ENCODE measurements at regions not wholly inside any gene's neighbourhood (a gene's known extent, or its start where the extent isn't known, plus 50 kb on each side); places are given as distances from the start of the nearest gene placed in this dataset.
A peak's percentile ranks its signal among the peaks of the same experiment; 100 is the strongest.

- intact Hi-C loops (cut with micrococcal nuclease) = loop anchor here (1.0 to 10.0 kb wide), 4 partner anchors 786 to 1671 kb away; no protein-coding TSS in a partner anchor
- H3K79me2 ChIP-seq (ENCODE audit: insufficient read depth, low read length) = no peaks in the 10 kb centered on the region
- no peaks in the 10 kb centered on the region for H3K9me2 ChIP-seq (ENCODE audit: insufficient read depth)
- no peaks in the 10 kb centered on the region for H4K20me1 ChIP-seq (ENCODE audit: insufficient read depth)
- POLR2A ChIA-PET = no interaction called here
- RAD21 ChIA-PET (ENCODE audit: low non-redundant PET in 1 of 2, low total read pairs in 2 of 2, uncharacterized antibody in 2 of 2, unreplicated experiment in 2 of 2) = interaction anchor here in 1 of 2 experiments (1.4 kb wide), 1 partner anchor 1447 kb away, joined by 4 read pairs; no protein-coding TSS in a partner anchor
- no peaks in the 10 kb centered on the region for H3K9me3 ChIP-seq (ENCODE audit: control insufficient read depth in 1 of 2, insufficient read depth in 1 of 2, low read depth in 1 of 2, low read length in 2 of 2)
- DNase-seq (ENCODE audit: low read depth, low spot score) (peak; percentile 32), ATAC-seq (peak; percentile 84)
- no peak for TF ChIP-seq CEBPB (IDR thresholded peaks at IDR 0.05; ENCODE audit: low read depth)
- peak; percentile 47 to 95 (median 90); a peak in 5 of 6 replicates for TF ChIP-seq CTCF (IDR thresholded peaks at IDR 0.05 in 2 of 3, conservative IDR thresholded peaks at IDR 0.05 in 1 of 3; ENCODE audit: borderline replicate concordance in 1 of 3, insufficient read depth in 1 of 3, low read depth in 2 of 3, low read length in 2 of 3)
- TF ChIP-seq RAD21 (IDR thresholded peaks at IDR 0.05; ENCODE audit: low read depth) = peak; percentile 75
- no peak overlapping the region for H3K27ac ChIP-seq (ENCODE audit: low read depth, low read length)
- H3K36me3 ChIP-seq (ENCODE audit: control insufficient read depth in 1 of 2, insufficient read depth in 2 of 2, low read length in 2 of 2) = no peaks in the 10 kb centered on the region
- no peak overlapping the region for H3K4me3 ChIP-seq (replicated peaks in 1 of 2; ENCODE audit: low read depth in 1 of 2, low read length in 2 of 2)
- H3K9ac ChIP-seq (ENCODE audit: low read length) = no peak overlapping the region
- CTCF ChIA-PET = interaction anchor here (0.6 to 2.6 kb wide), 8 partner anchors 9 to 1670 kb away, joined by 3 to 17 read pairs (median 3); no protein-coding TSS in a partner anchor
- BruUV-seq (replicated peaks) = no TSS peak
- H2AFZ ChIP-seq (ENCODE audit: low read depth, low read length, poor library complexity, severe bottlenecking) = peak overlapping the region; percentile 42
- peaks cover 4% of the 10 kb centered on the region; the same call in 1 of the 2 replicates for H3K27me3 ChIP-seq (ENCODE audit: insufficient read depth, low read length)
- H3K4me1 ChIP-seq (ENCODE audit: control insufficient read depth in 1 of 2, insufficient read depth in 2 of 2, low read length in 2 of 2) = no peaks in the 10 kb centered on the region
- H3K4me2 ChIP-seq (ENCODE audit: low read length) = no peak overlapping the region
Observed at GRCh38 chr20:41738604-41739206, 120.5 kb upstream of the CHD6 start.

- Histone ChIP-seq H3K4me1 (ENCODE audit: control insufficient read depth in 1 of 2, insufficient read depth in 2 of 2, low read length in 2 of 2) (no peaks in the 10 kb centered on the region), H3K27me3 (ENCODE audit: insufficient read depth, low read length) (no peaks in the 10 kb centered on the region), H3K4me3 (replicated peaks in 1 of 2; ENCODE audit: low read depth in 1 of 2, low read length in 2 of 2) (no peak overlapping the region), H3K36me3 (ENCODE audit: control insufficient read depth in 1 of 2, insufficient read depth in 2 of 2, low read length in 2 of 2) (no peaks in the 10 kb centered on the region), H3K79me2 (ENCODE audit: insufficient read depth, low read length) (no peaks in the 10 kb centered on the region), H3K9me2 (ENCODE audit: insufficient read depth) (no peaks in the 10 kb centered on the region), H4K20me1 (ENCODE audit: insufficient read depth) (no peaks in the 10 kb centered on the region), H3K4me2 (ENCODE audit: low read length) (no peak overlapping the region), H3K9ac (ENCODE audit: low read length) (no peak overlapping the region), H3K9me3 (ENCODE audit: control insufficient read depth in 1 of 2, insufficient read depth in 1 of 2, low read depth in 1 of 2, low read length in 2 of 2) (no peaks in the 10 kb centered on the region), H3K27ac (ENCODE audit: low read depth, low read length) (no peak overlapping the region), H2AFZ (ENCODE audit: low read depth, low read length, poor library complexity, severe bottlenecking) (no peak overlapping the region)
- intact Hi-C loops (cut with micrococcal nuclease) = loop anchor here (10.0 kb wide), 1 partner anchor 789 kb away; no protein-coding TSS in a partner anchor
- RAD21 ChIA-PET (ENCODE audit: low non-redundant PET in 1 of 2, low total read pairs in 2 of 2, uncharacterized antibody in 2 of 2, unreplicated experiment in 2 of 2) = no interaction called here
- TF ChIP-seq EZH2phosphoT487 (IDR thresholded peaks at IDR 0.05; ENCODE audit: borderline replicate concordance) (no peak), YY1 (IDR thresholded peaks at IDR 0.05; ENCODE audit: extremely low read depth, insufficient replicate concordance, low read depth, low read length) (no peak), SIN3A (IDR thresholded peaks at IDR 0.05; ENCODE audit: low read depth) (no peak), EGR1 (IDR thresholded peaks at IDR 0.05; ENCODE audit: low read depth) (no peak)
- DNase-seq (ENCODE audit: low read depth, low spot score) = no peak
- BruUV-seq (replicated peaks) = no TSS peak
- ATAC-seq = no peak
- POLR2A ChIA-PET = no interaction called here
- CTCF ChIA-PET = no interaction called here
Observed at GRCh38 chr20:41735949-41736348, 117.8 kb upstream of the CHD6 start.
